ENCODE measurements at regions not wholly inside any gene's neighbourhood (a gene's known extent, or its start where the extent isn't known, plus 50 kb on each side); places are given as distances from the start of the nearest gene placed in this dataset.

GRCh38 chr4:13250263-13250662 is 233.9 kb downstream of the RAB28 start:
- no peak for DNase-seq (ENCODE audit: low read depth in 2 of 2)

- no peak for DNase-seq (ENCODE audit: low read depth in 2 of 2)
Measured at GRCh38 chr4:13248621-13249298, 235.4 kb downstream of the RAB28 start.

GRCh38 chr4:13246107-13246506 is 238.0 kb downstream of the RAB28 start:
- DNase-seq (ENCODE audit: low read depth in 2 of 2) = no peak

- DNase-seq (ENCODE audit: low read depth in 2 of 2) = no peak
Measured at GRCh38 chr4:13244444-13244843, 239.7 kb downstream of the RAB28 start.

GRCh38 chr4:13243152-13243551 is 241.0 kb downstream of the RAB28 start:
- no peak for DNase-seq (ENCODE audit: low read depth in 2 of 2)

- no peak for DNase-seq (ENCODE audit: low read depth in 2 of 2)
Measured at GRCh38 chr4:13240066-13240465, 244.1 kb downstream of the RAB28 start.

- no peak for DNase-seq (ENCODE audit: low read depth in 2 of 2)
Measured at GRCh38 chr4:13238936-13239335, 245.2 kb downstream of the RAB28 start.

- no peak for DNase-seq (ENCODE audit: low read depth in 2 of 2)
Measured at GRCh38 chr4:13236485-13236884, 247.7 kb downstream of the RAB28 start.

GRCh38 chr4:13233755-13234154 is 250.4 kb downstream of the RAB28 start:
- no peak for DNase-seq (ENCODE audit: low read depth in 2 of 2)

- no peak for DNase-seq (ENCODE audit: low read depth in 2 of 2)
Measured at GRCh38 chr4:13219971-13220370, 264.2 kb downstream of the RAB28 start.

GRCh38 chr4:13218326-13218958 is 265.7 kb downstream of the RAB28 start:
- no peak for DNase-seq (ENCODE audit: low read depth in 2 of 2)

GRCh38 chr4:13215560-13215959 is 268.6 kb downstream of the RAB28 start:
- DNase-seq (ENCODE audit: low read depth in 2 of 2) = no peak

GRCh38 chr4:13212936-13213335 is 271.2 kb downstream of the RAB28 start:
- DNase-seq (ENCODE audit: low read depth in 2 of 2) = no peak

- no peak for DNase-seq (ENCODE audit: low read depth in 2 of 2)
Measured at GRCh38 chr4:13209600-13209999, 274.5 kb downstream of the RAB28 start.

GRCh38 chr4:13208558-13209193 is 275.5 kb downstream of the RAB28 start:
- DNase-seq (ENCODE audit: low read depth in 2 of 2) = no peak

GRCh38 chr4:13207226-13207625 is 276.9 kb downstream of the RAB28 start:
- no peak for DNase-seq (ENCODE audit: low read depth in 2 of 2)

GRCh38 chr4:13203101-13203500 is 281.0 kb downstream of the RAB28 start:
- no peak for DNase-seq (ENCODE audit: low read depth in 2 of 2)

GRCh38 chr4:13202701-13203100 is 281.4 kb downstream of the RAB28 start:
- no peak for DNase-seq (ENCODE audit: low read depth in 2 of 2)

GRCh38 chr4:13201241-13201640 is 282.9 kb downstream of the RAB28 start:
- DNase-seq (ENCODE audit: low read depth in 2 of 2) = no peak

- DNase-seq (ENCODE audit: low read depth in 2 of 2) = no peak
Measured at GRCh38 chr4:13196721-13197120, 287.4 kb downstream of the RAB28 start.

GRCh38 chr4:13193662-13194061 is 290.5 kb downstream of the RAB28 start:
- no peak for DNase-seq (ENCODE audit: low read depth in 2 of 2)

GRCh38 chr4:13190093-13190721 is 293.9 kb downstream of the RAB28 start:
- no peak for DNase-seq (ENCODE audit: low read depth in 2 of 2)

GRCh38 chr4:13184199-13184598 is 299.9 kb downstream of the RAB28 start:
- no peak for DNase-seq (ENCODE audit: low read depth in 2 of 2)
